ENCODE measurements at regions not wholly inside any gene's neighbourhood (a gene's known extent, or its start where the extent isn't known, plus 50 kb on each side); places are given as distances from the start of the nearest gene placed in this dataset.
"Not testable (repeated sequence)": the region's sequence is repeated elsewhere in the genome, so short reads cannot be mapped to it uniquely, and the experiment has no call there.

GRCh38 chr13:88285329-88285728 lies 614.2 kb downstream of the SLITRK5 start:
- Histone ChIP-seq H3K4me3 (no peak overlapping the region), H3K9me3 (replicated peaks) (no peaks in the 10 kb centered on the region), H3K4me1 (replicated peaks) (no peaks in the 10 kb centered on the region), H3K27me3 (replicated peaks) (no peaks in the 10 kb centered on the region), H3K36me3 (no peaks in the 10 kb centered on the region), H3K27ac (no peak overlapping the region)
- DNase-seq (ENCODE audit: low read depth in 1 of 2, low spot score in 2 of 2) = no peak

- Histone ChIP-seq H3K9me3 (replicated peaks) (no peaks in the 10 kb centered on the region), H3K27ac (no peak overlapping the region), H3K4me3 (no peak overlapping the region), H3K27me3 (replicated peaks) (no peaks in the 10 kb centered on the region), H3K4me1 (replicated peaks) (no peaks in the 10 kb centered on the region), H3K36me3 (no peaks in the 10 kb centered on the region)
- DNase-seq (ENCODE audit: low read depth in 1 of 2, low spot score in 2 of 2) = no peak
Measured at GRCh38 chr13:88288326-88288725, 617.2 kb downstream of the SLITRK5 start.

DNA sequence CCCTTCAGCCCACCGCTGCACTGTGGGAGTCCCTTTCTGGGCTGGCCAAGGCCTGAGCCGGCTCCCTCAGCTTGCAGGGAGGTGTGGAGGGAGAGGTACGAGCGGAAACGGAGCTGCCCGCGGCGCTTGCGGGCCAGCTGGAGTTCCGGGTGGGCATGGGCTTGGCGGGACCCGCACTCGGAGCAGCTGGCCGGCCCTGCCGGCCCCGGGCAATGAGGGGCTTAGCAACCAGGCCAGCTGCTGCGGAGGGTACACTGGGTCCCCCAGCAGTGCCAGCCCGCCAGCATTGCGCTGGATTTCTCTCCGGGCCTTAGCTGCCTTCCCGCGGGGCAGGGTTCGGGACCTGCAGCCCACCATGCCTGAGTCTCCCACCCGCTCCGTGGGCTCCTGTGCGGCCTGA lies 620.6 kb downstream of the SLITRK5 start:
- H3K4me1 ChIP-seq (replicated peaks); H3K27ac ChIP-seq; H3K36me3 ChIP-seq; H3K9me3 ChIP-seq (replicated peaks); H3K27me3 ChIP-seq (replicated peaks); DNase-seq (ENCODE audit: low read depth in 1 of 2, low spot score in 2 of 2); H3K4me3 ChIP-seq: not testable (repeated sequence)

DNA sequence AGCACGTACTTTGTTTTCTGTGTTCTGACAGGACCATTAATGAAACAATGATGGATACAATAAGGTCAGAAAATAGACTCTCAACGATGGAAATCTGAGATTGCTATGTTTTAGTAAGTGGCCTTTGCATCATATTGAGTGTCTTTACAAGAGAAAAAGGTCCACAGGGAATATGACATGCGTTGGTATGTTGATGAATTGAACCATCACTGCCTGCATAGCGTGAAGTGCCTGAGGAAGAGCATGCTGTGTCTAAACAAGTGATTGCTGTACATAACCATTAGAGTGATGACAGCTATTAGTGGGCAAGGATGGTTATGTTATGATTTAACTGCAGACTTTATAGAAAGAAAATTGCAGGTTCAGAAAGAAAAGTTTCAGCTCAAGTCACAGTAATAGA lies 623.2 kb downstream of the SLITRK5 start:
- Histone ChIP-seq H3K9me3 (replicated peaks) (no peaks in the 10 kb centered on the region), H3K36me3 (no peaks in the 10 kb centered on the region), H3K4me1 (replicated peaks) (no peaks in the 10 kb centered on the region), H3K27ac (no peak overlapping the region), H3K27me3 (replicated peaks) (no peaks in the 10 kb centered on the region), H3K4me3 (no peak overlapping the region)
- no peak for DNase-seq (ENCODE audit: low read depth in 1 of 2, low spot score in 2 of 2)

DNA sequence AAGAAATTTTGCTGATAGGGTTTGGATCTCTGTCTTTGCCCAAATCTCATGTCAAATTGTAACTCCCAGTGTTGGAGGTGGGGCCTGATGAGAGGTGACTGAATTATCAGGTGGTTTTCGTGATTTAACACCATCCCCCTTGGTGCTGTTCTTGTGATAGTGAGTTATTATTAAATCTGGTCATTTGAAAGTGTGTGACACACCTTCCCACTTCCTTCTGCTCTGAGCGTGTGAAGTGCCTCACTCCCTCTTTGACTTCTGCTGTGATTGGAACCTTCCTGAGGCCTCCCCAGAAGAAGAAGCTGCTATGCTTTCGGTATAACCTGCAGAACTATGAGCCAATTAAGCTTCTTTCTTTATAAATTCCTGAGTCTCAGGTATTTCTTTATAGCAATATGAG lies 632.0 kb downstream of the SLITRK5 start:
- Histone ChIP-seq H3K27me3 (replicated peaks) (no peaks in the 10 kb centered on the region), H3K4me1 (replicated peaks) (no peaks in the 10 kb centered on the region), H3K27ac (no peak overlapping the region), H3K36me3 (no peaks in the 10 kb centered on the region), H3K4me3 (no peak overlapping the region), H3K9me3 (replicated peaks) (no peaks in the 10 kb centered on the region)
- no peak for DNase-seq (ENCODE audit: low read depth in 1 of 2, low spot score in 2 of 2)

- Histone ChIP-seq H3K27me3 (replicated peaks) (no peaks in the 10 kb centered on the region), H3K27ac (no peak overlapping the region), H3K4me3 (no peak overlapping the region), H3K36me3 (no peaks in the 10 kb centered on the region), H3K9me3 (replicated peaks) (no peaks in the 10 kb centered on the region), H3K4me1 (replicated peaks) (no peaks in the 10 kb centered on the region)
- DNase-seq (ENCODE audit: low read depth in 1 of 2, low spot score in 2 of 2) = no peak
Measured at GRCh38 chr13:88303605-88304004, 632.4 kb downstream of the SLITRK5 start.

DNA sequence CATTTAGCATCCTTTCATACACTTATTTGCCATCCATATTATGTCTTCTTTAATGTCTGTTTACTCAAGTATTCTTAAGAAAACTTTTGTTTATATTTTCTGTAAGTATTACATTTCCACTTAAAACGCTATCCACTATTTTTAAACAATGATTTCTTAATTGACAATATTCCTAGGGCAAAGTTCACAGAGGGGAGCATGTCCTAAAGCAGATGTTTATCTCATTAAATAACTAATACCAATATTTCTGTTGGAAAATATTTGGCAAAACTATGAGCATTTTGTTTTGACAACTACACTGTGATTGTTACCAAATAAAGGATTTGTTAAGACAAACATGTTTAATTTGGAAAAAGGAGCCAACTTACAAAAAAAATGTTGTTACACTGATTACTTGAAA lies 643.3 kb downstream of the SLITRK5 start:
- Histone ChIP-seq H3K27me3 (replicated peaks) (no peaks in the 10 kb centered on the region), H3K36me3 (no peaks in the 10 kb centered on the region), H3K9me3 (replicated peaks) (no peaks in the 10 kb centered on the region), H3K27ac (no peak overlapping the region), H3K4me3 (no peak overlapping the region), H3K4me1 (replicated peaks) (no peaks in the 10 kb centered on the region)
- DNase-seq (ENCODE audit: low read depth in 1 of 2, low spot score in 2 of 2) = no peak

DNA sequence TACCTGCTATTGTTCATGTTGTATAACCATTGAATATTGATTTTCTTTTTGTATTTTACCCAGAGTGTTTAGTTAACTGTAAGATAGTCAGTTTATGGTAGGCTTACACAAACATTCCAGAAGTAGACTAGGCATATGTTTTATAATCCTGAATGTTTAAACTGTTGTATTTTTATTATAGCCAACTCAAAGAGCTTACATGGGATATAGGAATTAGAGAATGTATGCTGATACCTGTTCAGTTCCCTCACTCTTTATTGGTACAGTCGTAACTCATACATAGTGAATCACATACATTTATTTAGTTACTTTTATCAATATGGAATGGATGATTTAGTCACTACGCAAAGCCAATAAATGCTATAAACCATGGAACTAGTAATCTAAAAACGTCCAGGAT lies 657.9 kb downstream of the SLITRK5 start:
- Histone ChIP-seq H3K36me3 (no peaks in the 10 kb centered on the region), H3K27ac (no peak overlapping the region), H3K27me3 (replicated peaks) (no peaks in the 10 kb centered on the region), H3K4me1 (replicated peaks) (no peaks in the 10 kb centered on the region), H3K4me3 (no peak overlapping the region), H3K9me3 (replicated peaks) (no peaks in the 10 kb centered on the region)
- DNase-seq (ENCODE audit: low read depth in 1 of 2, low spot score in 2 of 2) = no peak

DNA sequence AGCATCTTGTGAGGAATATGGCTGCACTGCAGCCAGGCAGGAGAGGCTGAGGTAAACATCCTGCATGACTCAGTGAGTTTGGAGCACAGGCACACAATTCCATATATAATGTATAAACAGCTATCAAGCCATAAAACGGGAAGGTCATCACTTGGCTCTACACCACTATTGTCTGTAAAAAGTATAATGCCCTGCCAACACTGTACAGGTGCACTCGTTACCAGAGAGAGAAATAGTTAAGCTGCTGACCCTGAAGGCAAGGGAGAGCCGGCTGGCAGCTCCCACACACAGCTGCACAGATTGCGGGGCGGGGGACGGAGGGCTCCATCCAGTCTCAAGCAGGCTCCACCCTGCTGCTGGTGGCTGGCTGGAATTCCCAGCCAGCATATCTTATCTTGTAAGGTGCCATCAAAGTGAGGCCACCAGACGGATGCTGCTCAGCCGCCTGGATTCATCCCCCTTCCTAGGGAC lies 668.1 kb downstream of the SLITRK5 start:
- H3K27me3 ChIP-seq (replicated peaks) = no peaks in the 10 kb centered on the region
- no peak for DNase-seq (ENCODE audit: low read depth in 1 of 2, low spot score in 2 of 2)
- H3K4me3 ChIP-seq = no peak overlapping the region
- no peaks in the 10 kb centered on the region for H3K36me3 ChIP-seq
- H3K4me1 ChIP-seq (replicated peaks) = no peaks in the 10 kb centered on the region
- no peak overlapping the region for H3K27ac ChIP-seq
- H3K9me3 ChIP-seq (replicated peaks) = no peaks in the 10 kb centered on the region

DNA sequence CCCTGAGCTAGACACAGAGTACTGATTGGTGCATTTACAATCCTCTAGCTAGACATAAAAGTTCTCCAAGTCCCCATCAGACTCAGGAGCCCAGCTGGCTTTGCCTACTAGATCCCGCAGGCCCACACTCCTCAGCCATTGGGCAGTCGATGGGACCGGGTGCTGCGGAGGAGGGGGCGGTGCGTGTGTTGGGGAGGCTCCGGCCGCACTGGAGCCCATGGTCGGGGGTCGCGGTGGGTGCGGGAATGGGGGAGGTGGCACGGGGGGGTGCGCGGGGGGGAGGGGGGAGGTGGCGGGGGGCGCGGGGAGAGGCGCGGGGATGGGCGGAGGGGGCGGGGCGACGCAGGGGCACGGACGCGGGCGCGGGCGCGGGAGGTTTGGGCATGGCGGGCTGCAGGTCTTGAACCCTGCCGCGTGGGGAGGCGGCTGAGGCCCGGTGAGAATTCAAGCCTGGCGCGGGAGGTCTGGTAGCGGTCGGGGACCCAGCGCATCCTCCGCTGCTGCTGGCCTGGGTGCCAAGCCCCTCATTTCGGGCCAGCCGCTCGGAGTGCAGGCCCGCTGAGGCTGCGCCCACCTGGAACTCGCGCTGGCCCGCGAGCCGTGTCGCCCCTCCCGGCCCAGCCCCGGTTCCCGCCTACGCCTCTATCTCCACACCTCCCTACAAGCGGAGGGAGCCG lies 674.1 kb downstream of the SLITRK5 start:
- no peaks in the 10 kb centered on the region for H3K4me1 ChIP-seq (replicated peaks)
- no peaks in the 10 kb centered on the region for H3K27me3 ChIP-seq (replicated peaks)
- no peak for DNase-seq (ENCODE audit: low read depth in 1 of 2, low spot score in 2 of 2)
- H3K36me3 ChIP-seq = no peaks in the 10 kb centered on the region
- H3K27ac ChIP-seq = no peak overlapping the region
- no peak overlapping the region for H3K4me3 ChIP-seq
- no peaks in the 10 kb centered on the region for H3K9me3 ChIP-seq (replicated peaks)

DNA sequence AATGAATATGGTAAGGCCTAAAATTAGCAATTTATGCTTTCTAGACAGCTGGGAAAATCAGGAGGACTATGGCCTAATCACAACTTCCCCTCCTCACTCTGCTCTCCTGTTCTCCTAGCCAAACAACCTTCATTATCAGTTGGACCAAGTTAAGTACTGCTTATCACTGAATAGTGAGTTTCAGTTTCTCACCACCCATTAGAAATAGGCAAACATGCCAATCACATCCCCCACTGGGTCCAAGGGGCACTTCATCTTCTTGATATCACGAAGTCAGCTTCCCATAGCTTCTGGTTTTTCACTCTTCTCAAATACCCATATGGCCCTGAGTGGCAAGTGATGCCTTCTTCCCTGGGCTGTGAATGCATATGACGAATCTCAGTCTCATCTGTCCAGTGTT lies 689.6 kb downstream of the SLITRK5 start:
- Histone ChIP-seq H3K4me1 (replicated peaks) (no peaks in the 10 kb centered on the region), H3K36me3 (no peaks in the 10 kb centered on the region), H3K27ac (no peak overlapping the region), H3K4me3 (no peak overlapping the region), H3K27me3 (replicated peaks) (no peaks in the 10 kb centered on the region), H3K9me3 (replicated peaks) (no peaks in the 10 kb centered on the region)
- no peak for DNase-seq (ENCODE audit: low read depth in 1 of 2, low spot score in 2 of 2)

GRCh38 chr13:88369866-88370265 lies 698.7 kb downstream of the SLITRK5 start:
- H3K4me3 ChIP-seq = no peak overlapping the region
- no peak for DNase-seq (ENCODE audit: low read depth in 1 of 2, low spot score in 2 of 2)

DNA sequence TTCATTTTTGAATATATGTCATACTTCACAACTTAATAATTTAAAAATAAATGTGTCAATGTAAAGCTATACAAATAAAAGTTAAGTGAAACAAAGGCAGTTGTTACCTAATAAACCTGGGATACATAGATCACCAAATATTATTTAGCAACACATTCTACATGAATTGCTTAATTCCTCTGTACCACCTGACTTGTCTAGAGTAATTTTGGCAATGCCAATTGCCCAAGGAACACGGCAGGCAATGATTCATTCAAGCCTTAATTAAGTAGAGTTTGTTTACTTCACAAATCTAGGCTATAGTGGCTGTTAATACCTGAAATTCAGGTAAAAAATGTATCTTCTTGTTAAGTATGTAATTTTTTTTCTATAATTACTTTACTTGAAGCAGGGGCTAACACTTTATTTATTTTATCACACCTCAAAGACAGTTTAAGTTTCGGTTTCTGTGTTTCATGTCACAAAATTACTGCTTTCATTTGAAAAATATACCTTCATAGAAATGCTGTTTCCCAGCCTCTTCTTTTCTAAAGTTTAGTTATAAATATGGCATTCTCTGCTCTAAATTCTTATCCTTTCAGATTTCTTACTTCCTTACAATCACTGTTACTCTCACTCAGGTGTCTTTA lies 705.7 kb downstream of the SLITRK5 start:
- H3K4me3 ChIP-seq = no peak overlapping the region
- no peak overlapping the region for H3K27ac ChIP-seq
- no peaks in the 10 kb centered on the region for H3K27me3 ChIP-seq (replicated peaks)
- no peak for DNase-seq (ENCODE audit: low read depth in 1 of 2, low spot score in 2 of 2)
- H3K9me3 ChIP-seq (replicated peaks) = no peaks in the 10 kb centered on the region
- H3K36me3 ChIP-seq = no peaks in the 10 kb centered on the region
- H3K4me1 ChIP-seq (replicated peaks) = no peaks in the 10 kb centered on the region

More at GRCh38 chr13:88369866-88370265, 698.7 kb downstream of the SLITRK5 start:
- Histone ChIP-seq H3K9me3 (replicated peaks) (no peaks in the 10 kb centered on the region), H3K27me3 (replicated peaks) (no peaks in the 10 kb centered on the region), H3K4me1 (replicated peaks) (no peaks in the 10 kb centered on the region), H3K36me3 (no peaks in the 10 kb centered on the region), H3K27ac (no peak overlapping the region)

DNA sequence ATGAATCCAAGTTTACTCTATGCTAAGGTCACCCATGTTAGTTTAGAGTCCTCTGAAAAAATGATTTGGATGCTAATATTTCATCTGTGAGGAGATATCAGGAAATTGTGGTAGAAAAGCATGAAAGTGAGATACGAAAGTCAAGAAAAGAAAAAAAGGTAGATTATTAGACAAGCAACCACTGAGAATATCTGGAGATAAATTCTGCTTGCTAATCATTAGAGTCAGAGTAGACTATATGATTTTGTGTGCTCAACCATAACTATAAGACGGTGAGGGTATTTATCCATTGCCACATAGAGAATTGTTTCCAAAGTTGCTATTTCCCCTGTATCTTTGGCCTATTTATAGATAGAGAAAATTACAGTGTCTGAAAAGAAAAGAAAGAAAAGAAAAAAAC lies 706.7 kb downstream of the SLITRK5 start:
- Histone ChIP-seq H3K9me3 (replicated peaks) (no peaks in the 10 kb centered on the region), H3K4me1 (replicated peaks) (no peaks in the 10 kb centered on the region), H3K27ac (no peak overlapping the region), H3K4me3 (no peak overlapping the region), H3K36me3 (no peaks in the 10 kb centered on the region), H3K27me3 (replicated peaks) (no peaks in the 10 kb centered on the region)
- DNase-seq (ENCODE audit: low read depth in 1 of 2, low spot score in 2 of 2) = no peak

- Histone ChIP-seq H3K27me3 (replicated peaks) (no peaks in the 10 kb centered on the region), H3K4me3 (no peak overlapping the region), H3K9me3 (replicated peaks) (no peaks in the 10 kb centered on the region; the same call in 1 of the 2 replicates), H3K27ac (no peak overlapping the region), H3K36me3 (no peaks in the 10 kb centered on the region), H3K4me1 (replicated peaks) (no peaks in the 10 kb centered on the region)
- no peak for DNase-seq (ENCODE audit: low read depth in 1 of 2, low spot score in 2 of 2)
Measured at GRCh38 chr13:88384542-88384941, 713.4 kb downstream of the SLITRK5 start.
